HG03103 (cell line): ENCODE measurements at regions not wholly inside any gene's neighbourhood (a gene's known extent, or its start where the extent isn't known, plus 50 kb on each side); places are given as distances from the start of the nearest gene placed in this dataset.
"Not testable (repeated sequence)": the region's sequence is repeated elsewhere in the genome, so short reads cannot be mapped to it uniquely, and the experiment has no call there.

ENCODE experiments used
- ATAC-seq: cut with Tn5 transposase; IDR thresholded peaks from one replicate; pipeline ENCODE4 v1.9.1; 2021; ENCODE audit warnings: low read depth; ENCODE audit not compliant: unreplicated experiment

DNA sequence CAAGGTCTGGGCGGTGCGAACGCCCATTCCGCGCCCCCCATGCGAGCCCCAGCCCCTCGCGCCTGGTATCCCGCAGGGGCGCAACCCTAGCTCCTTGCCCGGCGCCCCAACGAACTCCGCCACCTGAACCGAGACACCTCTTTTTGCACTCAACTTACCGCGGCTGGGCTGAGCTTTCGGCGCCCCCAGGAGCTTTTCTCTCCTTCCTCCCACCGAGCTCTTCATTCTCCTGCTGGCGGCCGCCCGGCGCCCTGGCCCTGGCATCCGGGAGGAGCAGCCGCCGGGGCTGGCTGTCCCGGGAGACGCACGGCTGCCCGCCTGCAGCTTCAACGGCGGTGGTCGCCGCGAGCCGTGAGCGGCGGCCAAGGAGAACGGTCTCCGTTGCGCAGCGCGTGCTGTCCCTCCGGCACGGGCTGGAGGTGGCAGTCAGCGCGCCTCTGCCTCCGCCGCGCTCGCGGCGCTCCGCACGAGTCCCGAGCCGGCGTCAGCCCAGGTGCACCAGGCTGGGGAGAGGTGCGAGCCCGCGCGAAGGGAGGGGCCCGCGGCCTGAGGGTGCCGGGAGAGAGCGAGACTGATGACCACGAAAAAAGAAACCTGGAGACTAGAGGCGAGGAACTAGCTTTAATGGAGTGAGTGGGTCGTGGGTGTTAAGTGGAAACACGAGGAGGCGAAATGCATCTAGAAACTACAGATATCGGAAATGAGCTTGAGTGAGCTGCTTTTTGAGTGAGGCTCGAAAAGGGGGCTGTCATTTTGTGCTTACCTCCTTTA is 621.5 kb upstream of the ZNF385D start:
- ATAC-seq: no peak

DNA sequence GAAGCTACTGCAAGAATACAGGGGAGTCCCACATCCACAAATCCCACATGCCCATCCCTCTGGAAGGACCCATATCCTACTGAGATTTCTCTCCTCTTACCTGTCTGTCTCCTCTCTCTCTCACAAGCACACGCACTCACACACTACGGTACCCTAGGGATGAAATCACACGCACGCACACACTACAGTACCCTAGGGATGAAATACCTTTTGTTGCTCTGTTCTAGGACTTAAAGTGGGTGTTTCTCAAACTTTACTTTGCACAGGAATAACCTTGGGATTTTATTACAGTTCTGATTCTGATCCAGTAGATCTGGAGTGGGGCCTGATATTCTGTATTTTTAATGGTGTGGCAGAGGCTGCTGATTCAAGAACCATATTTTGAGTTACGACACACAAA is 622.2 kb upstream of the ZNF385D start:
- no peak for ATAC-seq

DNA sequence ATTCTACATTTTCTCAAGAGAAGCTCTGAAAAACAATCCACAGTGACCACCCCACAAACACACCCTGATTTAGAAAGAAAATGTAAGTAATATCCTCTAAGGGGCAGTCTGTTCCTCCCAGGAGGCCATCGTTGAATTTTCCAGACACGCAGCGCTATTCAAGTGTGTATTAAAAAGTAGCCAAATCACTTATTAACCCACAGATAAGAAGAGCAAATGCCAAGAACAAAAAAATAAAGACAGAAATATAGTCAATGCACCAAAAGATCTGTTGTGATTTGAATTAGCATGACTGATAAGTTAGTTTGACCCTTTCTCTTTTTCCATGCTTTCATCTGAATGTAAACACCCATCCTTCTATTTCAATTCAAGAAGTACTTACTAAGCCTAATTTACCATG is 622.8 kb upstream of the ZNF385D start:
- no peak for ATAC-seq

DNA sequence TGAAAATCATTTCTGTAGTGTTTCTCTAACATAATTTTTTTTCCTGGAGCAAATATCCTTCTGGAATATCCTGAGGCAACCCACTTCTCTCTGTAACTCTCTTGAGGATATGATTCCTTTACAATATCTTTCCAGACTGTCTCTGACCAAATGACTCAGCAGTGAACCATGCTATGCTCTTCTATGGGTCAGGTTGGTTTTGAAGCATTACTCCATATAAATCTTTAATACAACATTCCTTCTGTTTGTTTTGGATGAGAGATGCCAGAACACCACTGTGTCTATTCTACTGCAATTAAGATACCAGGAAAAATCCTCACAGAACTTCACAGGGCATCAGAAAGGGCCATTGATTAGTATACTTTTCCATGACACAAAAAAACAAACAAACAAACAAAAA is 626.4 kb upstream of the ZNF385D start:
- no peak for ATAC-seq

DNA sequence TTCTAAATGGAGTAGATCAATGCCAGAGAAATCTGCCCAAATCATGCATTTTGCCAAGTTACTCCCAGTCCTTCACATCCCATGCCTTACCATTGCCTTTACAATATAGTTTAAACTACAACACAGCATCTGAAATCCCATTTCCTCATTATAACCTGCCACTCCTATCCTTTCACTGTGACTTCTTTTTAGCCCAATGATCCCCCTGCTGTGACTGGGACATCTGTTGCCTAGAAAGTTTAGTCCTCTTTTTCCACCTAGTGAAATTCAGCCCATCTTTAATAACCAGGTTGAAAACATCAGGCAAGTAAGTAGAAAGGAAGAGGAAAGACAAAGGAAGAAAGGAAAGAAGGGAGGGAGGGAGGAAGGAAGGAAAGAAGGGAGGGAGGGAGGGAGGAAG is 627.9 kb upstream of the ZNF385D start:
- ATAC-seq: no peak

DNA sequence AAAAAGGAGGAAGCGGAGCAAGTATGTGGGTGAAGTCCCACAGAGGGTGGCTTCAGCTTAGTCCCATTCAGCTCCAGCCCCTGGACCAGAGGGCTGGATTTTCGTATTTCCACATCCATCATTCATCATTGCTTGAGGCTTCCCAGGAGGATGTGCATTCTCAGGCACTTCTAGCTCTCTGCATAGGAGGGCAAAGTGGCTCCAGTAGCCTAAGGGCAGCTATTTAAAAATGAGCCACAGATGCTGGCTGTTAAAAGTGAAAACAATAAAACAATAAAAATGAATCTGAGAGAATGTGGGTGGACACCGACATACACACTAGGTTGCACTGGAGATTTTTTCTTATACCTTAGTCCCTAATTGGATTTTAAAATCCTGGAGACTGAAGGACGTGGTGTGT is 629.2 kb upstream of the ZNF385D start:
- no peak for ATAC-seq

DNA sequence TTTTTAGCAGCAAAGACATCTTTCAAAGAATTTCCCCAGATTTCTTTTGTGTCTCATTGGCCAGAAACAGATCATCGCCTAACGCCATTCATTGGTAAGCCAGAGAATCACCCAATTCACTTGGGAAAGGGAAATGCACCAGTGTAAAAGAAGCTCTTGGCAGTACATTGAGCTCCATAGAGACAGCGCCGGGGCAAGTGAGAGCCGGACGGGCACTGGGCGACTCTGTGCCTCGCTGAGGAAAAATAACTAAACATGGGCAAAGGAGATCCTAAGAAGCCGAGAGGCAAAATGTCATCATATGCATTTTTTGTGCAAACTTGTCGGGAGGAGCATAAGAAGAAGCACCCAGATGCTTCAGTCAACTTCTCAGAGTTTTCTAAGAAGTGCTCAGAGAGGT is 630.6 kb upstream of the ZNF385D start:
- not testable (repeated sequence) for ATAC-seq

DNA sequence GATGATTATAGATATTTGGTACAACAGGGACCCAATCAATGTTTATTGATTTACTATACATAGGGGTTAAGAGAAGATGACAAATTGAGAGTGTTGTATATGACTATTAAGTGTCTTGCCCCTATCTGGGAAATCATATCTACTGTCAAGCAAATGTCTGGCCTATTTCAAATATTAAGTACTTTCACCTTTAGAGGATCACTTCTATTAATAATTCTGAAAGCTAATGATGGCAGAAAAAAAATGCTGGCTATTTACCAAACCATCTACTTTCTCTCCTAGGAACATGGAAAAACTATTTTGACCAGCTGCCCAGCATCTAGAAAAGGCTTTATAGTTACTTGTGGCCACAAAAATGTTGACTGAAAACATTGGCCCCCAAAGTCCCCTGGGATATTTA is 632.3 kb upstream of the ZNF385D start:
- ATAC-seq: no peak

DNA sequence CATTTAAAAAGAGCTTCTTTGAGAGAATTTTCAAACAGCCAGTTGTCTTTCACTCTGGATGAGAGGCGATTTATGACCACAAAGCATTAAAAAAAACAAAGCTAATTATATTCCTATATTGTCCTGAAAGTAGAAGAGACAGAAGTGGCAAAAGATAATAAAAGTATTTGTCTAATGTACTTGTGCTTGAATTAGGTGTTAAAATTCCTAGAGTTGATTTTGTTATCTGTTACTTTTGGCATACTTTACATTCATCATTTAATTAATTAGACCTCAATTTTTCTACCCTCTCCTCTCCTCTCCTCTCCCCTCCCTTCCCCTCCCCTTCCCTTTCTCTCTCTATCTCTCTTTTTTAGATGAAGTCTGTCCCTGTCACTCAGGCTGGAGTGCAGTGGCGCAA is 635.1 kb upstream of the ZNF385D start:
- ATAC-seq: no peak

DNA sequence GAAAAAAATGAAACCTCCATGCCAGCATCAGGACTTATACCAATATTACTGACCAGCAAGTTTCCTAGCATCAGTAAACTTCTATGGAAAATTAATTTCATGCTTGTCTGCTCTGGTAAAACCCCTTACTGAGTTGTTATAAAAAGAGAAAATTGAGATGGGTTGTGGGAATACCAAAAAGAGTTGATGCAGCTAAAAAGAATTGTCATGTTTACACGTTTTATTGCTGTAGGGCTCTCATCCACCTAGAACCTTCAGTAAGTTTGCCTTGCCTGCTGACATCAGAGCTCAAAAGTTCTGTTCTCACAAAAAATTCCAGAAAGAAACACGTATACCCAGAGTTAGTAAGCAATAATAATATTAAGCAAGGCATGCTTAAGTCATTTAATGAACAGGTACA is 641.3 kb upstream of the ZNF385D start:
- no peak for ATAC-seq

DNA sequence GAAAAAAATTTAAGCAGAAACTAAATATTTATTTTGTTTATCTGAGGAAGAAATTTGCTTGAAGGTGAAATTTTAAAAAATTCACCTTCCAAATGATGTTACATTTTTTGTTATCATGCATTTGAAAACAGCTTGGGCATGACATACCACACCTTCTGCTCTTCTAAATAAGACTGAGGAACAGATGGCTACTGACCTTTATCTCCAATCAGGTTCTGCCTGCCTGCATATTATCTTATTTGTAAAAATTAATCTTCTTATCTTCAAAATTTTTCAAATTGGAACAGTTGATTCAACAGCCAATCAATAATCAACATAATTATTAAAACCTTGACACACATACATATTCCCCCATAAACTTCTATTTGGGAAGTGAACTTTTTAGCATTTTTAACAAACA is 641.8 kb upstream of the ZNF385D start:
- no peak for ATAC-seq

DNA sequence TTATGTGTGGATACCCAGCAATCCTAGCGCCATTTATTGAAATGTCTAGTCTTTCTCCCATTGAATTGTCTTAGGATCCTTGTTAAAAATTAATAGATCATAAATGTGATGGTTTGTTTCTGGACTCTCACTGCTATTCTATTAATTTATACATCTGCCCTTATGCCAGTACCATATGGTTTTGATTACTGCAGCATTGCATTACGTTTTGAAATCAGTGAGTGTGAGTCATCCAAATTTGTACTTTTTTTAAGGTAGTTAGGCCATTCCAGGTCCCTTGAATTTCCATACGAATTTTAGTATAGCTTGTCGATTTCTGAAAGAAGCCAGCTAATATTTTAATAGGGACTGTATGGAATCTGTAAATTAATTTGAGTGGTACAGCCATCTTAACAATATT is 648.6 kb upstream of the ZNF385D start:
- no peak for ATAC-seq

DNA sequence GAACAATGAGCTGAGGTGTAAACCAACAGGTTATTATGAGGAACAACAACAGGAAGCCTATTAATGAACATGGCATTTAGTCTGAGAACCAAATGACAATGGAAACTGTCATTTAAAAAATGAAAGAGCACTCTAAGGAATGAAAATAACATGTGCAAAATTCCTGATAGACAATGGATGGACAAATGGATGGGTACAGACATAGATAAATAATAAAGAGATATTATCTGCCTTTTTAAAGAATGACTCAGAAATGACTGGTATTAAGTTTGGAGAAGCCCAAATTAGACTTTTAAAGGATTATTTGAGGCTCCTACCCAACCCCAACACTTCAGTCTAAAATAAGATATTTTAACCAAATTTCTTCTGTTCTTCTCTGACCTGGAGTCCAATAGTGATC is 650.5 kb upstream of the ZNF385D start:
- ATAC-seq: no peak

DNA sequence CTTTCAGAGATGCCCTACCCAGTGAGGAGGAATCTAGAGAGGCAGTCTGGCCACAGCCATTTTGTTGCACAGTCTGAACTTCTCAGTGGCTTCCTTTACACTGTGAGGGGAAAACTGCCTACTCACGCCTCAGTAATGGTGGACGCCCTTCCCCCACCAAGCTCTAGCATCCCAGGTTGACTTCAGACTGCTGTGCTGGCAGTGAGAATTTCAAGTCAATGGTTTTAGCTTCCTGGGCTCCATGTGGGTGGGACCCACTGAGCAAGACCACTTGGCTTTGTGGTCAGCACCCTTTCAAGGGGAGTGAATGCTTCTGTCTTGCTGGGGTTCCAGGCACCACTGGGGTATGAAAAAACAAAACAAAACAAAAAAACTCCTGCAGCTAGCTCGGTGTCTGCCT is 663.2 kb upstream of the ZNF385D start:
- no peak for ATAC-seq

DNA sequence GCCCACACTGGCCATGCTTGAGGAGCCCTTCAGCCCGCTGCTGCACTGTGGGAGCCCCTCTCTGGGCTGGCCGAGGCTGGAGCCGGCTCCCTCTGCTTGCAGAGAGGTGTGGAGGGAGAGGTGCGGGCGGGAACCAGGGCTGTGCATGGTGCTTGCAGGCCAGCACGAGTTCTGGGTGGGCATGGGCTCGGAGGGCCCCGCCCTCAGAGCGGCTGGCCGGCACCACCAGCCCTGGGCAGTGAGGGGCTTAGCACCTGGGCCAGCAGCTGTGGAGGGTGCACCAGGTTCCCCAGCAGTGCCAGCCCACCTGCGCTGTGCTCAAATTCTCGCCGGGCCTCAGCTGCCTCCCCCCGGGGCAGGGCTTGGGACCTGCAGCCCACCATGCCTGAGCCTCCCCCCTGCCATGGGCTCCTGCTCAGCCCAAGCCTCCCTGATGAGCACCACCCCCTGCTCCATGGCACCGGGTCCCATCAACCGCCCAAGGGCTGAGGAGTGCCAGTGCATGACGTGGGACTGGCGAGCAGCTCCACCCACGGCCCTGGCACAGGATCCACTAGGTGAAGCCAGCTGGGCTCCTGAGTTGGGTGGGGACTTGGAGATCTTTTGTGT is 665.9 kb upstream of the ZNF385D start:
- ATAC-seq: not testable (repeated sequence)

DNA sequence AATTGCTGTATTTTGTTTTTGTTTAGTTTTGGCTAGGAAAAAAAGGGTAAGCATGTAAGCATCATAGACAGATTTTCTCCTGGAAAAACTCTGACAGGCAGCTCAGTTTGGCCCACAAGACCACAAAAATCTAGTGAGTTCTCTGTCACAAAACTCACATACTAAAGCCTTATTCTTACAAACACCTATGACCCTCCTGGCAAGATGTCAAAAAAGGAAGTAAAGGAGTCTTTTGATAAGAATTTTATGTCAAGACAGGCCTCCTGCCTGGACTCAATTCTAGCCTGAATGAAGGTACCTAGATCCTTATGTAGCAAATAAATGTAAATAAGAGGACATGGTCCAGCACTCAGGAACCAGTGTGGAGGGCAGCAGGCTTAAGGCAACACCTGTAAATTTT is 668.3 kb upstream of the ZNF385D start:
- no peak for ATAC-seq

DNA sequence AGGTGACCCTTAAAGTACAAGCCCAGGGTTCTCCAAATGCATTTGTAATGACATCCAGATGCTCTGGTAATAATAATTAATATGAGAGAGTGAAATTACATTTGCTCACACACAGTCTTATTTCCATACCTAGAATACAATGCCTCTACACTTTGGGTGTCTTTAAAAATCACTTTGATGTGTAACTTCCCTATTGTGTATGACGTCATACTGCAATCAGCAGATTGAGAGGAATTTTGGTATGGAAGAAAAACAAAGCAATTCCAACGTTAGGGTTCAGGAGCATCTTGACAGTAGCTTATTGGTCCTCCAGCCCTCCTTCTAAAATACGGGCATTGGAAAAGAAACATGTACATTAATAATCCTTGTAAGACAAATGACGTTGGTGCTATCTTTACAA is 670.6 kb upstream of the ZNF385D start:
- ATAC-seq: no peak

DNA sequence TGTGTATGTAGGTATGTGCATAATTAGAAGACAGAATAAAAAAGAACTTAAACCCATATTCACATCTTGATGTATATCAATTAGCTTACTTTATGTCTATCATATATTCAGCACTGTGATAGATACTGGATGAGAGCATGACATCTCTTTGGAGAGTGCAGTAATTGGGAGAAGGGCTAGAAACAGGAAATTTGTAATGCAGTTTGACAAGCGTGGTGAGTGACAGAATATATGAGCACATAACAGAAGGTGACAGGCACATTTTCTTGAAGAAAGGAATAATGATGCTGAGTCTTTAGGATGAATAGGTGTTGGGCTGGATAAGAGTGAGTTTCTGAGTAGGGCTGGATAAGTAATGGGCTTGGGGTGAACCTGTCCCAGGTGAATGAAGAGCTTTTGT is 680.3 kb upstream of the ZNF385D start:
- ATAC-seq: no peak

DNA sequence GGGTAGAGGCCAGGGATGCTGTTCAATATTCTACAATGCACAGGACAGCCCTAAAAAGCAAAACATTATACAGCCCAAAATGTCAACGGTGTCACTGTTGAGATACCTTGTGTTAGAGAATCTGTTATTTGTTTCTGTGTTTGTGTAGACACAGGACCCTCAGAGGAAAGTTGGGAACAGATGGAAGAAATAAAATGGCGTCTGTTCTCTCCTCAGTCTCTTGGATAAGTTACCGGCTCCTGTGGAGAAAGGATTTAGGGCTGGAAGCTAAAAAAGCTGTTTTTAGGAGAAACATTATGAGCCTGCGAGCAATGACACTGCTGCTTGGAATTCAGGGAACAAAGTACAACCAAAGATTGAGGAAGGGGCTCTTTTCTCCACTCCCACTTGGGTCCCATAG is 688.6 kb upstream of the ZNF385D start:
- no peak for ATAC-seq

DNA sequence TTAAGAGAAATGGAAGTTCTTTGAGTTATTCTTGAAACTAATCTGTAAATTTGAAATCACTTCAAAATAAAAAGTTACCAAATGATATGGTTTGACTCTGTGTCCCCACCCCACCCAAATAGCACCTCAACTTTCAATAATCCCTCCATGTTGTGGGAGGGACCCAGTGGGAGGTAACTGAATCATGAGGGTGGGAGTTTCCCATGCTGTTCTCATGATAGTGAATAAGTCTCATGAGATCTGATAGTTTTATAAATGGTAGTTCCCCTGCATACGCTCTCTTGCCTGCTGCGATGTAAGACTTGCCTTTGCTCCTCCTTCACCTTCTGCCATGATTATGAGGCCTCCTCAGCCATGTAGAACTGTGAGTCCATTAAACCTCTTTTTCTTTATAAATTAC is 690.7 kb upstream of the ZNF385D start:
- no peak for ATAC-seq

DNA sequence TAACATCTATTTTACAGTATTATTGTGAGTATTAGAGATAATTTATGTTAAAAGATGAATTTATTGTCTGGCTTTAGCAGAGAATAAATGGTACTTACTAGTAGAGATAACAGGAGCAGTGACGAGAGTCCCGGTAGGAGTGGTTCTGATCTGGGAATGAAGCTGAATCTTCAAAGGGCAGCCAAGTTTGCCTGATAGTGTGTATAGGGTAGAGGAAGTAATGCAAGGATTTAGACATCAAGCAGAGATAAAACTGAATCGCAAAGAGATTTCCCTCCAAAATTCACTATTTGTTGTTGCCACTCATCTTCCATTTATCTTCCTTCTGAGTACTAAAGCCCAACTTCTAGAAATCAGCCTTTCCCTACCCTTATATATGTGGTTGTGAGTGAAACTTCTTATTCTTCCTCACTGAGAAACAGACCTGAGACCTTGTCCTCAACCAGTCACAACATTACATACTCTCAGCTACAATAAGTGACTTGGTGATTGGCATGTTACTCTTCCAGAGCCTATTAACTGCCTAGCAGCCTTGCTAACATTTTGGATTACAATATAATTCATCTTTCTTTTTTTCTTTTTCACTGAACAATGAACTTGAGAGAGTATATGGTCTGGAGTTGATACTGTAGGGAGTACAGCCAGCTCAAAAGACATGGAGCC is 692.7 kb upstream of the ZNF385D start:
- no peak for ATAC-seq

DNA sequence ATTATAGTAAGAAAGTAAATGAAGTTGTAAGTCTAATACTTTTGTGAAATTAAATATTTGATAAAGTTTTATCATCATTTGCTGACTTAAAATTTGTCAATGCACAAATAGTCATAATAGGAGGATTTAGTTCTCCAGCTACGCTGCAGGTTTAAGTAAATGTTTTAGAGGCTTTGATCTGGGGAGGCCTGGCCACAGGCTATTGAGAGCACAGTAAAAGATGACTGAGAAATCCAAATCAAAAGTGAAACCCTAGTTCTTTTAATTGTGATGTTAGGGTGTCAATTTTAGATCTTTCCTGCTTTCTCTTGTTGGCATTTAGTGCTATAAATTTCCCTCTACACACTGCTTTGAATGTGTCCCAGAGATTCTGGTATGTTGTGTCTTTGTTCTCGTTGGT is 694.3 kb upstream of the ZNF385D start:
- not testable (repeated sequence) for ATAC-seq
